SK-N-SH (cell line): ENCODE measurements at regions not wholly inside any gene's neighbourhood (a gene's known extent, or its start where the extent isn't known, plus 50 kb on each side); places are given as distances from the start of the nearest gene placed in this dataset.

ENCODE experiments used
- CTCF ChIA-PET: fragments of 300-600, 350-600 bp; formaldehyde crosslinking; extraction: SDS; loops from one replicate; lab custom pipeline; 2021; lab: Yijun Ruan, JAX
- POLR2A ChIA-PET: fragments of 350-600 bp; sonication (Branson Sonifier 250); formaldehyde crosslinking; extraction: SDS; loops from one replicate; lab custom pipeline; 2020; ENCODE audit warnings: antibody characterized with exemption, inconsistent platforms; lab: Yijun Ruan, JAX
- DNase-seq: peaks from one replicate; pipeline ENCODE4 v3.0.0; 2012
- H2AFZ ChIP-seq: fragments of 200-600 bp; sonication (generic); 2 replicates; pipeline ENCODE4 v1.8.1; 2016; ENCODE audit warnings: antibody characterized with exemption, mild to moderate bottlenecking, low read depth
- H3F3A ChIP-seq: fragments of 200-600 bp; sonication (generic); replicated peaks from 2 replicates; pipeline ENCODE3; 2016; ENCODE audit warnings: antibody characterized with exemption, mild to moderate bottlenecking; ENCODE audit not compliant: insufficient read depth
- H3K27ac ChIP-seq, 2 experiments: fragments of 200-500 bp in 1 of 2; fragments of 200-600 bp in 1 of 2; sonication (Bioruptor generic) in 1 of 2; sonication (generic), shearing (Covaris generic) in 1 of 2; 2 replicates each; pipeline versions ENCODE4 v1.5.1 to v1.6.1; 2014 to 2016; ENCODE audit warnings: low read depth in 2 of 2, inconsistent platforms in 1 of 2, low read length in 1 of 2, mild to moderate bottlenecking in 1 of 2, mixed read lengths in 1 of 2
- H3K27me3 ChIP-seq: fragments of 200-600 bp; sonication (generic), shearing (Covaris generic); 2 replicates; pipeline ENCODE4 v1.6.1; 2016; ENCODE audit warnings: mixed run types; ENCODE audit not compliant: insufficient read depth
- H3K36me3 ChIP-seq, 2 experiments: fragments of 200-500 bp in 1 of 2; fragments of 200-600 bp in 1 of 2; sonication (Bioruptor generic) in 1 of 2; sonication (generic) in 1 of 2; replicated peaks in 1 of 2; 2 replicates each; pipeline versions ENCODE3 to v1.5.1; 2014 to 2016; ENCODE audit warnings: low read length in 1 of 2, mild to moderate bottlenecking in 1 of 2; ENCODE audit not compliant: insufficient read depth in 2 of 2, control insufficient read depth in 1 of 2
- H3K4me1 ChIP-seq, 2 experiments: fragments of 200-500 bp in 1 of 2; fragments of 200-600 bp in 1 of 2; sonication (Bioruptor generic) in 1 of 2; sonication (generic), shearing (Covaris generic) in 1 of 2; 2 replicates each; pipeline versions ENCODE4 v1.5.1 to v1.6.1; 2014 to 2016; ENCODE audit warnings: low read depth in 1 of 2, low read length in 1 of 2, mixed run types in 1 of 2; ENCODE audit not compliant: insufficient read depth in 2 of 2, control insufficient read depth in 1 of 2
- H3K4me2 ChIP-seq: fragments of 200-600 bp; sonication (generic), shearing (Covaris generic); 2 replicates; pipeline ENCODE4 v1.6.1; 2017; ENCODE audit warnings: mixed run types
- H3K4me3 ChIP-seq, 2 experiments: fragments of 200-500 bp in 1 of 2; fragments of 200-600 bp in 1 of 2; sonication (Bioruptor generic) in 1 of 2; sonication (generic), shearing (Covaris generic) in 1 of 2; 2 replicates each; pipeline versions ENCODE4 v1.5.1 to v1.8.1; 2014 to 2016; ENCODE audit warnings: low read depth in 2 of 2, inconsistent platforms in 1 of 2, low read length in 1 of 2, mild to moderate bottlenecking in 1 of 2, mixed read lengths in 1 of 2, moderate library complexity in 1 of 2
- H3K79me2 ChIP-seq: fragments of 200-600 bp; sonication (generic); 2 replicates; pipeline ENCODE4 v1.8.1; 2017; ENCODE audit warnings: mild to moderate bottlenecking; ENCODE audit not compliant: insufficient read depth
- H3K9ac ChIP-seq: fragments of 200-600 bp; sonication (generic); 2 replicates; pipeline ENCODE4 v1.6.1; 2017; ENCODE audit warnings: mixed run types
- H3K9me2 ChIP-seq: fragments of 200-600 bp; sonication (generic); 2 replicates; pipeline ENCODE4 v1.6.1; 2017; ENCODE audit warnings: mixed run types
- H3K9me3 ChIP-seq: fragments of 200-600 bp; sonication (generic); 2 replicates; pipeline ENCODE4 v1.6.1; 2017; ENCODE audit warnings: mixed run types, mild to moderate bottlenecking, moderate library complexity
- H4K20me1 ChIP-seq: fragments of 200-600 bp; sonication (generic); 2 replicates; pipeline ENCODE4 v1.6.1; 2017; ENCODE audit warnings: mild to moderate bottlenecking, mixed run types; ENCODE audit not compliant: insufficient read depth
- ELF1 ChIP-seq: IDR thresholded peaks from 2 replicates; pipeline ENCODE4 v1.4.0; 2012
- EP300 ChIP-seq, 2 experiments: IDR thresholded peaks; 2 replicates each; pipeline versions ENCODE4 v1.4.0 to v1.6.1; 2012; ENCODE audit warnings: borderline replicate concordance in 1 of 2, low read depth in 1 of 2, low read length in 1 of 2
- EZH2phosphoT487 ChIP-seq: fragments of 200-600 bp; sonication (generic); IDR thresholded peaks from 2 replicates; pipeline ENCODE4 v1.6.1; 2017; ENCODE audit warnings: low read depth, mixed run types, mild to moderate bottlenecking, antibody characterized with exemption, moderate library complexity, borderline replicate concordance
- GABPA ChIP-seq: IDR thresholded peaks from 2 replicates; pipeline ENCODE4 v1.4.0; 2012; ENCODE audit warnings: low read depth, mild to moderate bottlenecking
- GATA2 ChIP-seq: sonication (generic); formaldehyde crosslinking; IDR thresholded peaks from 2 replicates; pipeline ENCODE4 v1.5.0; 2020; ENCODE audit warnings: mild to moderate bottlenecking, missing genetic modification reagents
- JUND ChIP-seq: IDR thresholded peaks from 2 replicates; pipeline ENCODE4 v1.4.0; 2012
- MEF2A ChIP-seq: IDR thresholded peaks from 2 replicates; pipeline ENCODE4 v1.4.0; 2012; ENCODE audit warnings: low read depth, borderline replicate concordance
- MXI1 ChIP-seq: IDR thresholded peaks from 2 replicates; pipeline ENCODE4 v1.6.1; 2012; ENCODE audit warnings: mild to moderate bottlenecking, low read depth, low read length, improper control_type of control experiment
- NFIC ChIP-seq: IDR thresholded peaks from 2 replicates; pipeline ENCODE4 v1.4.0; 2012; ENCODE audit warnings: borderline replicate concordance
- NRF1 ChIP-seq: IDR thresholded peaks from 2 replicates; pipeline ENCODE4 v1.6.1; 2012; ENCODE audit warnings: low read depth, mild to moderate bottlenecking, low read length
- PBX3 ChIP-seq: IDR thresholded peaks from 2 replicates; pipeline ENCODE4; 2012
- RAD21 ChIP-seq: IDR thresholded peaks from 2 replicates; pipeline ENCODE4 v1.6.1; 2012; ENCODE audit warnings: mild to moderate bottlenecking, low read length
- RCOR1 ChIP-seq: fragments of 150-350 bp; IDR thresholded peaks from 2 replicates; pipeline ENCODE4 v1.6.1; 2017; ENCODE audit warnings: antibody characterized with exemption, low read length
- REST ChIP-seq: IDR thresholded peaks from 2 replicates; pipeline ENCODE4 v1.6.1; 2012; ENCODE audit warnings: mild to moderate bottlenecking, low read depth, low read length, moderate library complexity
- RFX5 ChIP-seq: IDR thresholded peaks from 2 replicates; pipeline ENCODE4 v1.6.1; 2012; ENCODE audit warnings: mild to moderate bottlenecking, improper control_type of control experiment, low read length
- SMC3 ChIP-seq: IDR thresholded peaks from 2 replicates; pipeline ENCODE4 v1.6.1; 2012; ENCODE audit warnings: low read depth, low read length, improper control_type of control experiment
- TCF12 ChIP-seq: IDR thresholded peaks from 2 replicates; pipeline ENCODE4 v1.4.0; 2012
- TEAD4 ChIP-seq: IDR thresholded peaks from 2 replicates; pipeline ENCODE4 v1.4.0; 2012; ENCODE audit warnings: mild to moderate bottlenecking, borderline replicate concordance; ENCODE audit not compliant: insufficient read depth
- USF2 ChIP-seq: fragments of 150-350 bp; IDR thresholded peaks from 2 replicates; pipeline ENCODE4 v1.6.1; 2017; ENCODE audit warnings: antibody characterized with exemption, low read length, low read depth, borderline replicate concordance
- YY1 ChIP-seq: IDR thresholded peaks from 2 replicates; pipeline ENCODE4 v1.4.0; 2012; ENCODE audit warnings: low read depth, mild to moderate bottlenecking
- ZBTB33 ChIP-seq: IDR thresholded peaks from 2 replicates; pipeline ENCODE4 v1.4.0; 2012; ENCODE audit warnings: low read depth, borderline replicate concordance
- WGBS: methylation state at CpG from one replicate; pipeline ENCODE4 v1.1.6; 2017; ENCODE audit warnings: low lambda C conversion rate; 5-methylcytosine and 5-hydroxymethylcytosine counted together

- Histone ChIP-seq H3K4me3 (no peak overlapping the region), H3K9me3 (no peaks in the 10 kb centered on the region), H3K36me3 (no peaks in the 10 kb centered on the region), H3F3A (no peaks in the 10 kb centered on the region), H3K27me3 (no peaks in the 10 kb centered on the region), H3K4me1 (no peaks in the 10 kb centered on the region), H3K4me2 (no peak overlapping the region), H3K9ac (no peak overlapping the region), H3K27ac (no peak overlapping the region), H4K20me1 (no peaks in the 10 kb centered on the region), H2AFZ (no peak overlapping the region), H3K9me2 (peaks cover 5% of the 10 kb centered on the region; the same call in 1 of the 2 replicates), H3K79me2 (no peaks in the 10 kb centered on the region)
- ChIA-PET CTCF (no interaction called here), POLR2A (no interaction called here)
- DNase-seq, result no peak
- 24% methylated on average over 1 of the region's 1 CpG for WGBS
- TF ChIP-seq EP300 (IDR thresholded peaks at IDR 0.05; ENCODE audit: borderline replicate concordance in 1 of 2, low read depth in 1 of 2, low read length in 1 of 2) (no peak), RAD21 (no peak), PBX3 (no peak), ZBTB33 (no peak), TCF12 (no peak), TEAD4 (no peak), RFX5 (no peak), YY1 (no peak)
Measured at GRCh38 chr7:15995027-15995426, 308.5 kb upstream of the MEOX2 start.

GRCh38 chr7:15989194-15989593 lies 302.7 kb upstream of the MEOX2 start:
- Histone ChIP-seq H3K27me3 (no peaks in the 10 kb centered on the region; the same call in 1 of the 2 replicates), H3F3A (no peaks in the 10 kb centered on the region), H4K20me1 (no peaks in the 10 kb centered on the region), H3K4me2 (no peak overlapping the region), H3K79me2 (no peaks in the 10 kb centered on the region), H3K4me3 (no peak overlapping the region), H3K9me3 (no peaks in the 10 kb centered on the region), H3K4me1 (no peaks in the 10 kb centered on the region), H3K27ac (no peak overlapping the region)
- no peak for DNase-seq
- TF ChIP-seq RAD21 (no peak), RCOR1 (no peak), JUND (no peak), NRF1 (no peak), NFIC (no peak), RFX5 (no peak), MXI1 (no peak), ELF1 (no peak), GABPA (no peak), REST (no peak), SMC3 (no peak), EZH2phosphoT487 (no peak), USF2 (no peak), GATA2 (no peak), EP300 (IDR thresholded peaks at IDR 0.05; ENCODE audit: borderline replicate concordance in 1 of 2, low read depth in 1 of 2, low read length in 1 of 2) (no peak), MEF2A (no peak)
- TF ChIP-seq, all 33 proteins: peak for 0
- no peak overlapping the region for H2AFZ ChIP-seq
- no peak overlapping the region for H3K9ac ChIP-seq
- POLR2A ChIA-PET, result no interaction called here
- H3K9me2 ChIP-seq, result no peaks in the 10 kb centered on the region
- WGBS, result 12% methylated on average over 5 of the region's 5 CpGs
- CTCF ChIA-PET, result no interaction called here
- no peaks in the 10 kb centered on the region for H3K36me3 ChIP-seq
